D341Med (cell line): ENCODE measurements at regions not wholly inside any gene's neighbourhood (a gene's known extent, or its start where the extent isn't known, plus 50 kb on each side); places are given as distances from the start of the nearest gene placed in this dataset.
"Not testable (repeated sequence)": the region's sequence is repeated elsewhere in the genome, so short reads cannot be mapped to it uniquely, and the experiment has no call there.

Source experiments
- DNase-seq: peaks from one replicate; pipeline ENCODE4 v3.0.0; 2012; ENCODE audit warnings: low spot score

GRCh38 chr4:17008834-17009345 lies 110.4 kb upstream of the LDB2 start:
- DNase-seq = no peak

- not testable (repeated sequence) for DNase-seq
These were observed 105.4 kb upstream of the LDB2 start for GRCh38 chr4:17003606-17004392.

GRCh38 chr4:16995451-16995850 lies 97.0 kb upstream of the LDB2 start:
- DNase-seq = no peak

- DNase-seq = no peak
These were observed 95.8 kb upstream of the LDB2 start for GRCh38 chr4:16993956-16994840.

GRCh38 chr4:16992566-16993225 lies 94.3 kb upstream of the LDB2 start:
- DNase-seq = no peak

GRCh38 chr4:16991450-16991849 lies 93.0 kb upstream of the LDB2 start:
- DNase-seq = no peak

- no peak for DNase-seq
These were observed 90.9 kb upstream of the LDB2 start for GRCh38 chr4:16989371-16989770.

- no peak for DNase-seq
These were observed 90.4 kb upstream of the LDB2 start for GRCh38 chr4:16988814-16989213.

GRCh38 chr4:16977081-16977480 lies 78.6 kb upstream of the LDB2 start:
- DNase-seq = no peak

GRCh38 chr4:16969696-16970135 lies 71.3 kb upstream of the LDB2 start:
- DNase-seq = no peak

- DNase-seq = no peak
These were observed 69.3 kb upstream of the LDB2 start for GRCh38 chr4:16967722-16968121.

- DNase-seq = no peak
These were observed 60.9 kb upstream of the LDB2 start for GRCh38 chr4:16959305-16959704.

GRCh38 chr4:16952896-16953630 lies 54.6 kb upstream of the LDB2 start:
- DNase-seq = no peak

- DNase-seq = no peak
These were observed 54.0 kb upstream of the LDB2 start for GRCh38 chr4:16952462-16952871.
